ENCODE measurements at regions not wholly inside any gene's neighbourhood (a gene's known extent, or its start where the extent isn't known, plus 50 kb on each side); places are given as distances from the start of the nearest gene placed in this dataset.

DNA sequence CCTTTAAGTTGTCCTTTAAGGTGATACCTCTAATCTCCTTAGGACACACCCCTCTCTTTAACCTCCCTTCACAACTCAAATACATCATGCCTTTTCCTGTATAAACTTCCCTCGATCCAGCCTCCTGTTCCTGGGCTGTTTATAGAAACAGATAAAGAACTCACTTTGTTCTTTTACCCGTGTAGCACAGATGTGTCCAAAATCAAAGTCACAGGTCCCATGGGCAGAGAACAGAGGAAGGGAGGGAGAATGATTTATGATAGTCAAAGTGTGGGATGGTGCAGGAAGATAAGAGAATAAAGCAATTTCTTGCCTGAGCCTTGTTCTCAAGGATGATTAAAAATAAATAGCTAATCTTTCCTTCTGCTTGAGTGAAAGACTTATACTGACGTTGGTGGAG is 50.3 kb upstream of the CABCOCO1 start:
- TF ChIP-seq, protein P1, sequence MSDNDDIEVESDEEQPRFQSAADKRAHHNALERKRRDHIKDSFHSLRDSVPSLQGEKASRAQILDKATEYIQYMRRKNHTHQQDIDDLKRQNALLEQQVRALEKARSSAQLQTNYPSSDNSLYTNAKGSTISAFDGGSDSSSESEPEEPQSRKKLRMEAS (IDR thresholded peaks at IDR 0.05; ENCODE audit: low read depth, low read length), result no peak
- TF ChIP-seq, protein P2, sequence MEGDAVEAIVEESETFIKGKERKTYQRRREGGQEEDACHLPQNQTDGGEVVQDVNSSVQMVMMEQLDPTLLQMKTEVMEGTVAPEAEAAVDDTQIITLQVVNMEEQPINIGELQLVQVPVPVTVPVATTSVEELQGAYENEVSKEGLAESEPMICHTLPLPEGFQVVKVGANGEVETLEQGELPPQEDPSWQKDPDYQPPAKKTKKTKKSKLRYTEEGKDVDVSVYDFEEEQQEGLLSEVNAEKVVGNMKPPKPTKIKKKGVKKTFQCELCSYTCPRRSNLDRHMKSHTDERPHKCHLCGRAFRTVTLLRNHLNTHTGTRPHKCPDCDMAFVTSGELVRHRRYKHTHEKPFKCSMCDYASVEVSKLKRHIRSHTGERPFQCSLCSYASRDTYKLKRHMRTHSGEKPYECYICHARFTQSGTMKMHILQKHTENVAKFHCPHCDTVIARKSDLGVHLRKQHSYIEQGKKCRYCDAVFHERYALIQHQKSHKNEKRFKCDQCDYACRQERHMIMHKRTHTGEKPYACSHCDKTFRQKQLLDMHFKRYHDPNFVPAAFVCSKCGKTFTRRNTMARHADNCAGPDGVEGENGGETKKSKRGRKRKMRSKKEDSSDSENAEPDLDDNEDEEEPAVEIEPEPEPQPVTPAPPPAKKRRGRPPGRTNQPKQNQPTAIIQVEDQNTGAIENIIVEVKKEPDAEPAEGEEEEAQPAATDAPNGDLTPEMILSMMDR (IDR thresholded peaks at IDR 0.05; ENCODE audit: low read depth, low read length), result no peak
- TF ChIP-seq POLR2A (IDR thresholded peaks at IDR 0.05; ENCODE audit: extremely low read depth, insufficient read length) (no peak), MYC (IDR thresholded peaks at IDR 0.05; ENCODE audit: low read depth, low read length) (no peak)
- no peak overlapping the region for H3K4me3 ChIP-seq (ENCODE audit: low read depth, low read length)
- DNase-seq (ENCODE audit: low read depth), result no peak

DNA sequence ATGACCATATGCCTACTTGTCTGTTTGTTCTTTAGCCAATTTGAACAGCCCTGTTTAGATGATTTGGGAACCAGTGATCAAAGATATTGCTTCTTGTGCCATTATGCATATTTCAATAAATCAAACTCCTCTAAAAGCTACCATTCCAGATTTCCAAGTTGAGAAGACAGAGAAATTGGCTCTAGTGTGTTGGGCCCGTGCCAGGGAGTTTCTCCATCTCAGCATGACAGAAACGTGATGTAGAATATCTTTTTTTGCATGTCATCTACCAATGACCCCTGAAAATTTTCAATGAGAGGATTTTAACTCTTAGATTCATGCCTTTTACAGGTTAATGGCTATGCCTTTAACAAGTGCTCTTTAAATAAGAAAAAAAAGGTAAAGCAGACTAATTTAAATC is 50.7 kb upstream of the CABCOCO1 start:
- no peak for DNase-seq (ENCODE audit: low read depth)
- H3K4me3 ChIP-seq (ENCODE audit: low read depth, low read length), result no peak overlapping the region
- TF ChIP-seq POLR2A (IDR thresholded peaks at IDR 0.05; ENCODE audit: extremely low read depth, insufficient read length) (no peak), MYC (IDR thresholded peaks at IDR 0.05; ENCODE audit: low read depth, low read length) (no peak)
- TF ChIP-seq, protein P1 (IDR thresholded peaks at IDR 0.05; ENCODE audit: low read depth, low read length), result no peak
- TF ChIP-seq, protein P2 (IDR thresholded peaks at IDR 0.05; ENCODE audit: low read depth, low read length), result no peak

DNA sequence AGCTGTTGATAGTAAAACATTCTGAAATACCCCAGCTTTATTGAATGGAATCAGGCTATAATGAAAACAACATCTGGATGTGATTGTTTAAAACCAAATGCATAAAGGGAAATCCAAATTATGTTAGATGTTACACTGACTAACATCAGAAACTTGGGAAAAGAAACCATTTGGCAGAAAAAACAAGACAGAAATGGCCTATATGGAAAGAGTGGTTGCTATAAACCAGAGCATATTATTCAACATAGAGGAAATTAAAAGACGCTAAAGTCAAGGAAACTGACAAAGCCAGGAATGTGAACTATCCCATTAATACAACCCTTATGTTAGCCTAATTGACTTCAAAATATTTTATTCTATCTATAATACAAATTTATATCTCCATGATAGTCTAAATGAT is 53.0 kb upstream of the CABCOCO1 start:
- TF ChIP-seq, protein P1 (IDR thresholded peaks at IDR 0.05; ENCODE audit: low read depth, low read length), result no peak
- TF ChIP-seq, protein P2 (IDR thresholded peaks at IDR 0.05; ENCODE audit: low read depth, low read length), result no peak
- TF ChIP-seq POLR2A (IDR thresholded peaks at IDR 0.05; ENCODE audit: extremely low read depth, insufficient read length) (no peak), MYC (IDR thresholded peaks at IDR 0.05; ENCODE audit: low read depth, low read length) (no peak)
- H3K4me3 ChIP-seq (ENCODE audit: low read depth, low read length), result no peak overlapping the region

DNA sequence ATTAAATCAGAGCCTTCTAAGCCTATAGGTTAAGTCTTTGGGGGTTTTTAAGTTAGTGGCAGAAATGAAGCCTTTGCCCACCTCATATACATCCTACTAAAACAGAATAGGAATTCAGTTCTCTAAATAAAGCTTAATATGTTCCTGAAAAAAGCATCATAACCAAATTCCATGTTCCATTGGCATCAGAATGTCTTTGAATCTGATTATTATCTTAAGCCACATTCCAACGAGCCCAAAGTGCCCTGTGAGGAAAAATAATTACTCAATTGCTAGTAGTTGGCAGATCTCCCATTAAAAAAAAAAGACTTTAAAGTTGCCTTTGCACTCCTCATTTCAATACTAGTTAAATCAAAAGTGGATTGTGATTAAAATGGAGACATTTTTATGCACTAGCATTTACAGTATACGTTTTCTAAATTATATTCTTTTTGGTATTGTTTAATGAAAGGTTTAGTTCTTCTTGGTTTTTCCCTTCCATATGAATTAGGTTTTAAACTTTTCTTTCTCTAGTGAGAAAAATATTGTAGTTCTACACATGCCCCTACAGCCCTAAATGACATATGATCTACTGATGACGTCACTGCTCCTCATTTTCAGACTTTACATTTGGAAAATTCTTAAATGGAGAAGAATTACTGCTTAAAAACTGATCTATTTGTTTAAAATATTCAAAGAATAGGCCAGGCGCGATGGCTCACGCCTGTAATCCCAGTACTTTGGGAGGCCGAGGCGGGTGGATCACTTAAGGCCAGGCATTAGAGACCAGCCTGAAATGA is 54.3 kb upstream of the CABCOCO1 start:
- TF ChIP-seq, protein P2 (IDR thresholded peaks at IDR 0.05; ENCODE audit: low read depth, low read length), result no peak
- TF ChIP-seq, protein P1 (IDR thresholded peaks at IDR 0.05; ENCODE audit: low read depth, low read length), result no peak
- TF ChIP-seq POLR2A (IDR thresholded peaks at IDR 0.05; ENCODE audit: extremely low read depth, insufficient read length) (no peak), MYC (IDR thresholded peaks at IDR 0.05; ENCODE audit: low read depth, low read length) (no peak)
- no peak overlapping the region for H3K4me3 ChIP-seq (ENCODE audit: low read depth, low read length)
- DNase-seq (ENCODE audit: low read depth), result no peak

More for the DNA sequence above, 53.0 kb upstream of the CABCOCO1 start:
- DNase-seq (ENCODE audit: low read depth), result no peak

DNA sequence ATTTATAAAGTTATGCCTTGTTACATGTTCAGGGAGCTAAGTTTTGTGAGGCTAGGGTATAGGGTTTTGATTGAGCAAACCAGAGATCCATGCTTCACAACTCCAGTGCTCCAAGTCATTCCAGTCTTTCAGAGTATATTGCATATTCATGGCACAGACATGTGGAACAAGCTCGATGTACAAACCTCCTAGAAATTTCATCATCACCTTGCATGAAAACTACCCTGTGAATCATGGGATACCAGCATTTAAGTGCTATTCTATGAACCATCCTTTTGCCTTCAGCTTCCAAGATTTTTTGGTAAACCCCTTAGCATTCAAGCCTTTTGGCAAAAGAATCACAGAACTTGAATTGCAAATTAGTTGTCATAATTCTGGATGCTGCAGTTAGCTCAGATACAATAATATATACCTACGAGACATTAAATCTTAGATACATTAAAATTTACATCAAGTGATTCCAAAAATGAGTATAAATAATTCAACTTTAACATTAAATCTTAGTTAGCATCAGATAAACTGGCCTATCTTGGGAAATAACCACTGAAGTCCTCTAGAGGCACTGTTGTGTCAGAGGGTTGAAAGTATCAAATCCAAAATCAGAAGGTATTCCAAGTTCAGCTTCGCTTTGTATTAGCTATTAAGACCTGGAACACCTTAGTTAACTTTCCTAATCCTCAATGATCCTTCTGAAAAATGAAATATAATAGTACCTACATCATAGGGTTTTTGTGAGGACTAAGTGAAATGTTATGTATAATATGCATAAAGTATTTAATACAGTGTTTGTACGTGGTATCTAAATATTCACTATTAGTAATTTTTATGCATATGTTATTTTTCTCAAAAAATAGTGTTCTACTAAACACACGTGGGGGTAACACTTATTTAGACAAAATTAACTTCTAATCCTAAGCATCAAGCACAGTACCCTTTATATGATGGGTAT is 55.5 kb upstream of the CABCOCO1 start:
- no peak overlapping the region for H3K4me3 ChIP-seq (ENCODE audit: low read depth, low read length)
- TF ChIP-seq, protein P2 (IDR thresholded peaks at IDR 0.05; ENCODE audit: low read depth, low read length), result peak; percentile 39
- TF ChIP-seq, protein P1 (IDR thresholded peaks at IDR 0.05; ENCODE audit: low read depth, low read length), result no peak
- DNase-seq (ENCODE audit: low read depth), result peak; percentile 14

Measured in NB4 (cell line).